Astrocyte (in vitro differentiated cells and primary cell): ENCODE measurements at regions not wholly inside any gene's neighbourhood (a gene's known extent, or its start where the extent isn't known, plus 50 kb on each side); places are given as distances from the start of the nearest gene placed in this dataset.

Source experiments
- EZH2 ChIP-seq: IDR thresholded peaks from 2 replicates; pipeline ENCODE4 v1.6.1; 2012; ENCODE audit warnings: mild to moderate bottlenecking, low read length, inconsistent platforms; ENCODE audit not compliant: insufficient read depth
- TF ChIP-seq, protein P1 (sequence below): IDR thresholded peaks from 2 replicates; pipeline ENCODE4 v1.5.1; 2011; ENCODE audit warnings: low read depth, mild to moderate bottlenecking, inconsistent platforms, low read length, moderate library complexity; ENCODE audit not compliant: insufficient read depth

GRCh38 chr10:131662851-131663250, 238.0 kb upstream of the PPP2R2D start:
- TF ChIP-seq, protein P1, sequence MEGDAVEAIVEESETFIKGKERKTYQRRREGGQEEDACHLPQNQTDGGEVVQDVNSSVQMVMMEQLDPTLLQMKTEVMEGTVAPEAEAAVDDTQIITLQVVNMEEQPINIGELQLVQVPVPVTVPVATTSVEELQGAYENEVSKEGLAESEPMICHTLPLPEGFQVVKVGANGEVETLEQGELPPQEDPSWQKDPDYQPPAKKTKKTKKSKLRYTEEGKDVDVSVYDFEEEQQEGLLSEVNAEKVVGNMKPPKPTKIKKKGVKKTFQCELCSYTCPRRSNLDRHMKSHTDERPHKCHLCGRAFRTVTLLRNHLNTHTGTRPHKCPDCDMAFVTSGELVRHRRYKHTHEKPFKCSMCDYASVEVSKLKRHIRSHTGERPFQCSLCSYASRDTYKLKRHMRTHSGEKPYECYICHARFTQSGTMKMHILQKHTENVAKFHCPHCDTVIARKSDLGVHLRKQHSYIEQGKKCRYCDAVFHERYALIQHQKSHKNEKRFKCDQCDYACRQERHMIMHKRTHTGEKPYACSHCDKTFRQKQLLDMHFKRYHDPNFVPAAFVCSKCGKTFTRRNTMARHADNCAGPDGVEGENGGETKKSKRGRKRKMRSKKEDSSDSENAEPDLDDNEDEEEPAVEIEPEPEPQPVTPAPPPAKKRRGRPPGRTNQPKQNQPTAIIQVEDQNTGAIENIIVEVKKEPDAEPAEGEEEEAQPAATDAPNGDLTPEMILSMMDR = no peak
- TF ChIP-seq EZH2 = no peak
